WERI-Rb-1 (cell line): ENCODE measurements at regions not wholly inside any gene's neighbourhood (a gene's known extent, or its start where the extent isn't known, plus 50 kb on each side); places are given as distances from the start of the nearest gene placed in this dataset.

Experiments
- DNase-seq: peaks from one replicate; pipeline ENCODE4 v3.0.0-alpha.2; 2020
- H3K27ac ChIP-seq: fragments of 250-450 bp; sonication (Bioruptor Pico); 2 replicates; pipeline ENCODE4 v1.5.1; 2020; ENCODE audit warnings: mild to moderate bottlenecking, moderate library complexity
- H3K27me3 ChIP-seq: fragments of 250-450 bp; sonication (Bioruptor Pico); 2 replicates; pipeline ENCODE4 v1.5.1; 2021; ENCODE audit warnings: mild to moderate bottlenecking, low read depth, moderate library complexity; ENCODE audit not compliant: insufficient read depth, severe bottlenecking
- H3K36me3 ChIP-seq: fragments of 250-450 bp; sonication (Bioruptor Pico); 2 replicates; pipeline ENCODE4 v1.5.1; 2020; ENCODE audit warnings: mild to moderate bottlenecking, moderate library complexity
- H3K4me3 ChIP-seq: 2 replicates; pipeline ENCODE4 v1.5.1; 2011; ENCODE audit warnings: low read depth, mild to moderate bottlenecking, control low read depth, low read length
- H3K9me3 ChIP-seq: fragments of 250-450 bp; sonication (Bioruptor Pico); 2 replicates; pipeline ENCODE4 v1.5.1; 2021; ENCODE audit warnings: mild to moderate bottlenecking, moderate library complexity; ENCODE audit not compliant: severe bottlenecking
- CTCF ChIP-seq: IDR thresholded peaks from 2 replicates; pipeline ENCODE4 v1.5.1; 2011; ENCODE audit warnings: low read depth, mild to moderate bottlenecking, control low read depth, inconsistent platforms, low read length

- TF ChIP-seq CTCF = no peak
- no peaks in the 10 kb centered on the region for H3K36me3 ChIP-seq
- no peaks in the 10 kb centered on the region for H3K9me3 ChIP-seq
- DNase-seq = no peak
- H3K27me3 ChIP-seq = no peaks in the 10 kb centered on the region
- H3K27ac ChIP-seq = no peak overlapping the region
- no peak overlapping the region for H3K4me3 ChIP-seq
Measured at GRCh38 chr1:194228427-194228826, 1042.0 kb upstream of the B3GALT2 start.

- no peak for DNase-seq
- Histone ChIP-seq H3K27me3 (no peaks in the 10 kb centered on the region), H3K4me3 (no peak overlapping the region), H3K36me3 (no peaks in the 10 kb centered on the region), H3K27ac (no peak overlapping the region), H3K9me3 (no peaks in the 10 kb centered on the region)
- no peak for TF ChIP-seq CTCF
Measured at GRCh38 chr1:194227161-194227560, 1040.7 kb upstream of the B3GALT2 start.

- Histone ChIP-seq H3K9me3 (no peaks in the 10 kb centered on the region), H3K36me3 (no peaks in the 10 kb centered on the region), H3K4me3 (no peak overlapping the region), H3K27me3 (no peaks in the 10 kb centered on the region), H3K27ac (no peak overlapping the region)
- no peak for DNase-seq
- TF ChIP-seq CTCF = no peak
Measured at GRCh38 chr1:194225821-194226220, 1039.4 kb upstream of the B3GALT2 start.

- H3K36me3 ChIP-seq = no peaks in the 10 kb centered on the region
- TF ChIP-seq CTCF = no peak
Measured at GRCh38 chr1:194223596-194223995, 1037.2 kb upstream of the B3GALT2 start.

GRCh38 chr1:194215448-194215847, 1029.0 kb upstream of the B3GALT2 start:
- no peaks in the 10 kb centered on the region for H3K27me3 ChIP-seq
- no peak for DNase-seq
- H3K9me3 ChIP-seq = no peaks in the 10 kb centered on the region
- no peaks in the 10 kb centered on the region for H3K36me3 ChIP-seq
- no peak overlapping the region for H3K27ac ChIP-seq
- no peak for TF ChIP-seq CTCF
- no peak overlapping the region for H3K4me3 ChIP-seq

More at GRCh38 chr1:194223596-194223995, 1037.2 kb upstream of the B3GALT2 start:
- Histone ChIP-seq H3K27ac (no peak overlapping the region), H3K4me3 (no peak overlapping the region), H3K27me3 (no peaks in the 10 kb centered on the region), H3K9me3 (no peaks in the 10 kb centered on the region)
- DNase-seq = no peak

GRCh38 chr1:194214735-194215134, 1028.3 kb upstream of the B3GALT2 start:
- no peak for TF ChIP-seq CTCF
- H3K27me3 ChIP-seq = no peaks in the 10 kb centered on the region
- no peak for DNase-seq
- no peak overlapping the region for H3K4me3 ChIP-seq
- H3K9me3 ChIP-seq = no peaks in the 10 kb centered on the region
- H3K36me3 ChIP-seq = no peaks in the 10 kb centered on the region
- no peak overlapping the region for H3K27ac ChIP-seq
